OCI-LY3 (cell line): ENCODE measurements at regions not wholly inside any gene's neighbourhood (a gene's known extent, or its start where the extent isn't known, plus 50 kb on each side); places are given as distances from the start of the nearest gene placed in this dataset.

Experiments
- H2AFZ ChIP-seq: fragments of 200-600, 300-600 bp; shearing (Covaris generic); 2 replicates; pipeline ENCODE4 v1.6.0; 2014; ENCODE audit warnings: antibody characterized with exemption, low read depth, low read length
- H3K27ac ChIP-seq: fragments of 200-600, 300-600 bp; sonication (generic); 2 replicates; pipeline ENCODE4 v1.5.1; 2014; ENCODE audit warnings: mild to moderate bottlenecking, low read length, moderate library complexity, mixed read lengths
- H3K27me3 ChIP-seq: fragments of 200-600, 300-600 bp; sonication (generic); 2 replicates; pipeline ENCODE4 v1.6.1; 2014; ENCODE audit warnings: low read depth, low read length, mixed read lengths
- H3K36me3 ChIP-seq: fragments of 200-600, 300-600 bp; sonication (generic); replicated peaks from 2 replicates; pipeline ENCODE3; 2014; ENCODE audit warnings: low read depth, low read length, mixed read lengths
- H3K4me1 ChIP-seq: fragments of 300-600, 200-600 bp; sonication (generic); 2 replicates; pipeline ENCODE4 v1.6.1; 2014; ENCODE audit warnings: low read length, mixed read lengths
- H3K4me2 ChIP-seq: fragments of 200-600, 300-600 bp; sonication (generic); 2 replicates; pipeline ENCODE4 v1.6.1; 2014; ENCODE audit warnings: low read length, mixed read lengths
- H3K4me3 ChIP-seq: fragments of 300-600, 200-600 bp; sonication (generic); 2 replicates; pipeline ENCODE4 v1.5.1; 2014; ENCODE audit warnings: antibody characterized with exemption, mild to moderate bottlenecking, low read length, moderate library complexity
- H3K79me2 ChIP-seq: fragments of 300-600, 200-600 bp; shearing (Covaris generic); 2 replicates; pipeline ENCODE4 v1.6.1; 2014; ENCODE audit warnings: mild to moderate bottlenecking, low read length, mixed read lengths
- H3K9ac ChIP-seq: fragments of 300-600, 200-600 bp; shearing (Covaris generic); 2 replicates; pipeline ENCODE4 v1.6.0; 2014; ENCODE audit warnings: mild to moderate bottlenecking, low read length, moderate library complexity
- H3K9me3 ChIP-seq: fragments of 200-600, 300-600 bp; shearing (Covaris generic); 2 replicates; pipeline ENCODE4 v1.6.1; 2014; ENCODE audit warnings: low read length, mixed read lengths; ENCODE audit not compliant: insufficient read depth
- H4K20me1 ChIP-seq: fragments of 200-600, 300-600 bp; sonication (generic); 2 replicates; pipeline ENCODE4 v1.6.1; 2016; ENCODE audit warnings: low read length, mixed read lengths; ENCODE audit not compliant: insufficient read depth
- EZH2phosphoT487 ChIP-seq: fragments of 200-600 bp; shearing (Covaris generic); IDR thresholded peaks from 2 replicates; pipeline ENCODE4 v1.6.1; 2018; ENCODE audit warnings: antibody characterized with exemption, mixed run types, low read depth
- TF ChIP-seq, protein P1 (sequence below): fragments of 200-600, 300-600 bp; sonication (generic); IDR thresholded peaks from 2 replicates; pipeline ENCODE4 v1.5.1; 2014; ENCODE audit warnings: antibody characterized with exemption, low read length, low read depth

- H3K79me2 ChIP-seq = no peaks in the 10 kb centered on the region
- no peak overlapping the region for H3K9ac ChIP-seq
- H3K4me3 ChIP-seq = no peak overlapping the region
- H3K4me2 ChIP-seq = no peak overlapping the region
- no peaks in the 10 kb centered on the region for H3K36me3 ChIP-seq
- H2AFZ ChIP-seq = no peak overlapping the region
- H3K9me3 ChIP-seq = no peaks in the 10 kb centered on the region
- no peaks in the 10 kb centered on the region for H3K27me3 ChIP-seq
- TF ChIP-seq, protein P1, sequence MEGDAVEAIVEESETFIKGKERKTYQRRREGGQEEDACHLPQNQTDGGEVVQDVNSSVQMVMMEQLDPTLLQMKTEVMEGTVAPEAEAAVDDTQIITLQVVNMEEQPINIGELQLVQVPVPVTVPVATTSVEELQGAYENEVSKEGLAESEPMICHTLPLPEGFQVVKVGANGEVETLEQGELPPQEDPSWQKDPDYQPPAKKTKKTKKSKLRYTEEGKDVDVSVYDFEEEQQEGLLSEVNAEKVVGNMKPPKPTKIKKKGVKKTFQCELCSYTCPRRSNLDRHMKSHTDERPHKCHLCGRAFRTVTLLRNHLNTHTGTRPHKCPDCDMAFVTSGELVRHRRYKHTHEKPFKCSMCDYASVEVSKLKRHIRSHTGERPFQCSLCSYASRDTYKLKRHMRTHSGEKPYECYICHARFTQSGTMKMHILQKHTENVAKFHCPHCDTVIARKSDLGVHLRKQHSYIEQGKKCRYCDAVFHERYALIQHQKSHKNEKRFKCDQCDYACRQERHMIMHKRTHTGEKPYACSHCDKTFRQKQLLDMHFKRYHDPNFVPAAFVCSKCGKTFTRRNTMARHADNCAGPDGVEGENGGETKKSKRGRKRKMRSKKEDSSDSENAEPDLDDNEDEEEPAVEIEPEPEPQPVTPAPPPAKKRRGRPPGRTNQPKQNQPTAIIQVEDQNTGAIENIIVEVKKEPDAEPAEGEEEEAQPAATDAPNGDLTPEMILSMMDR = no peak
- TF ChIP-seq EZH2phosphoT487 = no peak
- H3K4me1 ChIP-seq = peaks cover 8% of the 10 kb centered on the region
- no peak overlapping the region for H3K27ac ChIP-seq
- H4K20me1 ChIP-seq = no peaks in the 10 kb centered on the region
Observed at GRCh38 chr2:219769090-219769910, 141.9 kb downstream of the SLC4A3 start.

DNA sequence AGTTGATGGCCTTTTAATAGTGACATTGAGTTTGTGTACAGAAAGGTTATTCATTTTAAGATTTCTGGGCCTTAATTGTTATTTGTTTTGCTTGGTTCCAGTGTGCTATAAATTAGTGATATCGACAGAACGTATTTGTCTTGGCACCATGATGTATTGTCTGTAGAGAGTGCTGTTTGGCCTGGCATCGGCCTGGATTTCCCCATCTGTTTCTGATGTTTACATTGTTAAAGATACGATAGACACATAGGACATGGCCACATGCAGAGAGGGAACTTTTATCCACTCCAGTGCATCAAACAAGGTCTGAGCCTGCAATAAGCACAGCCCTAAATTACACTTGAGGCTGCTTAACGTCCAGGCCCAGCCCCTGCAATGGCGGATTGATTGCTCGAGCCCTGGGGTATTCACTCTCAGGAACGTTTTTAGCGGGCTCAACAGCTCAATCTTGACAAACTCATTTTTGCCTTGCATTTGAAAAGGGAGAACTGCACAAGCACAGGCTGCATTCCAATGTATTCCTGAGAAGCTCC is 144.7 kb downstream of the SLC4A3 start:
- no peak overlapping the region for H3K27ac ChIP-seq
- no peak overlapping the region for H3K4me2 ChIP-seq
- no peak overlapping the region for H2AFZ ChIP-seq
- no peaks in the 10 kb centered on the region for H3K27me3 ChIP-seq
- no peaks in the 10 kb centered on the region for H3K4me1 ChIP-seq
- H3K9ac ChIP-seq = no peak overlapping the region
- H3K36me3 ChIP-seq = no peaks in the 10 kb centered on the region
- no peak overlapping the region for H3K4me3 ChIP-seq
- TF ChIP-seq, protein P1 = no peak
- TF ChIP-seq EZH2phosphoT487 = no peak
- no peaks in the 10 kb centered on the region for H3K79me2 ChIP-seq
- H4K20me1 ChIP-seq = no peaks in the 10 kb centered on the region
- H3K9me3 ChIP-seq = no peaks in the 10 kb centered on the region

GRCh38 chr2:219772697-219773096 is 145.3 kb downstream of the SLC4A3 start:
- Histone ChIP-seq H3K9ac (no peak overlapping the region), H2AFZ (no peak overlapping the region), H3K4me3 (no peak overlapping the region), H3K4me2 (no peak overlapping the region), H3K27me3 (no peaks in the 10 kb centered on the region), H3K36me3 (no peaks in the 10 kb centered on the region), H3K4me1 (no peaks in the 10 kb centered on the region), H3K79me2 (no peaks in the 10 kb centered on the region), H3K9me3 (no peaks in the 10 kb centered on the region), H4K20me1 (no peaks in the 10 kb centered on the region), H3K27ac (no peak overlapping the region)
- no peak for TF ChIP-seq EZH2phosphoT487
- TF ChIP-seq, protein P1 = no peak

DNA sequence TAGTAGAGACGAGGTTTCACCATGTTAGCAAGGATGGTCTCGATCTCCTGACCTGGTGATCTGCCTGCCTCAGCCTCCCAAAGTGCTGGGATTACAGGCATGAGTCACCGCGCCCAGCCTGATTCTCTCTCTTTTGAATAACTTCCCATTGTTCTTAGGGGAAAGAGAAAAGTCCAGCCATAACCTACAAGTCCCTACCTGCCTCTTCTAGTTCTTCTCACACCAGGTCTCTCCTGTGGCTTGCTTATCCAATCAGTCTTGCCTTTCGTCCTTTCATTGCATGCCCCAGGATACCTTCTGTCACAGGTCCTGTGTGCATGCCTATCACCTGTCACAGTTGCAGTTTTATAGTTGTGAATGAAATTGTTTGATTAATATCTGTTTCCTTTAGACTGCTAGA is 148.1 kb downstream of the SLC4A3 start:
- no peak for TF ChIP-seq EZH2phosphoT487
- TF ChIP-seq, protein P1 = no peak
- H3K27me3 ChIP-seq = no peaks in the 10 kb centered on the region
- no peaks in the 10 kb centered on the region for H4K20me1 ChIP-seq
- H3K4me3 ChIP-seq = no peak overlapping the region
- H3K9ac ChIP-seq = no peak overlapping the region
- no peak overlapping the region for H3K4me2 ChIP-seq
- no peaks in the 10 kb centered on the region for H3K4me1 ChIP-seq
- no peaks in the 10 kb centered on the region for H3K36me3 ChIP-seq
- H3K79me2 ChIP-seq = no peaks in the 10 kb centered on the region
- no peaks in the 10 kb centered on the region for H3K9me3 ChIP-seq
- no peak overlapping the region for H3K27ac ChIP-seq
- H2AFZ ChIP-seq = no peak overlapping the region
